ENCODE measurements at regions not wholly inside any gene's neighbourhood (a gene's known extent, or its start where the extent isn't known, plus 50 kb on each side); places are given as distances from the start of the nearest gene placed in this dataset.
A peak's percentile ranks its signal among the peaks of the same experiment; 100 is the strongest.

GRCh38 chr14:76551906-76552305 lies 176.0 kb downstream of the ESRRB start:
- DNase-seq (ENCODE audit: low read depth): no peak
- no peak overlapping the region for H3K4me3 ChIP-seq (replicated peaks; ENCODE audit: low read depth, low read length)
- TF ChIP-seq, protein P1, sequence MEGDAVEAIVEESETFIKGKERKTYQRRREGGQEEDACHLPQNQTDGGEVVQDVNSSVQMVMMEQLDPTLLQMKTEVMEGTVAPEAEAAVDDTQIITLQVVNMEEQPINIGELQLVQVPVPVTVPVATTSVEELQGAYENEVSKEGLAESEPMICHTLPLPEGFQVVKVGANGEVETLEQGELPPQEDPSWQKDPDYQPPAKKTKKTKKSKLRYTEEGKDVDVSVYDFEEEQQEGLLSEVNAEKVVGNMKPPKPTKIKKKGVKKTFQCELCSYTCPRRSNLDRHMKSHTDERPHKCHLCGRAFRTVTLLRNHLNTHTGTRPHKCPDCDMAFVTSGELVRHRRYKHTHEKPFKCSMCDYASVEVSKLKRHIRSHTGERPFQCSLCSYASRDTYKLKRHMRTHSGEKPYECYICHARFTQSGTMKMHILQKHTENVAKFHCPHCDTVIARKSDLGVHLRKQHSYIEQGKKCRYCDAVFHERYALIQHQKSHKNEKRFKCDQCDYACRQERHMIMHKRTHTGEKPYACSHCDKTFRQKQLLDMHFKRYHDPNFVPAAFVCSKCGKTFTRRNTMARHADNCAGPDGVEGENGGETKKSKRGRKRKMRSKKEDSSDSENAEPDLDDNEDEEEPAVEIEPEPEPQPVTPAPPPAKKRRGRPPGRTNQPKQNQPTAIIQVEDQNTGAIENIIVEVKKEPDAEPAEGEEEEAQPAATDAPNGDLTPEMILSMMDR (IDR thresholded peaks at IDR 0.05; ENCODE audit: low read length, missing control alignments): no peak

- TF ChIP-seq, protein P1 (IDR thresholded peaks at IDR 0.05; ENCODE audit: low read length, missing control alignments): no peak
- H3K4me3 ChIP-seq (replicated peaks; ENCODE audit: low read depth, low read length): no peak overlapping the region
- no peak for DNase-seq (ENCODE audit: low read depth)
Measured at GRCh38 chr14:76564471-76565422, 188.8 kb downstream of the ESRRB start.

- H3K4me3 ChIP-seq (replicated peaks; ENCODE audit: low read depth, low read length): no peak overlapping the region
- no peak for DNase-seq (ENCODE audit: low read depth)
- TF ChIP-seq, protein P1 (IDR thresholded peaks at IDR 0.05; ENCODE audit: low read length, missing control alignments): no peak
Measured at GRCh38 chr14:76566439-76566838, 190.5 kb downstream of the ESRRB start.

GRCh38 chr14:76574416-76575095 lies 186.7 kb upstream of the VASH1 start:
- no peak overlapping the region for H3K4me3 ChIP-seq (replicated peaks; ENCODE audit: low read depth, low read length)
- no peak for DNase-seq (ENCODE audit: low read depth)
- TF ChIP-seq, protein P1 (IDR thresholded peaks at IDR 0.05; ENCODE audit: low read length, missing control alignments): no peak

DNA sequence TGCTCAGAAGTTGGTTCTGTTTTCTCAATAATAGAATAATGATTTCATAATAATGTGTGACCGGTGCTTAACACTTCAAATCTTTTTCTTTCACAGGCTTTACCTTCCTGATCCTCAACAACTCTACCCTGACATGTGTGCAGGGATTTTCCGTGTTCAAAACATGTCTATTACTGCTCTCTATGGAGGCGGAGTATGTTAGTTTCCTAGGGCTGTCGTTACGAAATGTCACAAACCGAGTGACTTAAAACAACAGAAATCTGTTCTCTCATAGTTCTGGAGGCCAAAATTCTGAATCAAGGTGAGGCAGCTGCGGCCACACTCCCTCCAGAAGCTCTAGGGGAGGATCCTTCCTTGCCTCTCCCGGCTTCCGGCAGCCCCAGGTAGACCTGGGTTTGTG lies 186.2 kb upstream of the VASH1 start:
- DNase-seq (ENCODE audit: low read depth): no peak
- TF ChIP-seq, protein P1 (IDR thresholded peaks at IDR 0.05; ENCODE audit: low read length, missing control alignments): no peak
- no peak overlapping the region for H3K4me3 ChIP-seq (replicated peaks; ENCODE audit: low read depth, low read length)

DNA sequence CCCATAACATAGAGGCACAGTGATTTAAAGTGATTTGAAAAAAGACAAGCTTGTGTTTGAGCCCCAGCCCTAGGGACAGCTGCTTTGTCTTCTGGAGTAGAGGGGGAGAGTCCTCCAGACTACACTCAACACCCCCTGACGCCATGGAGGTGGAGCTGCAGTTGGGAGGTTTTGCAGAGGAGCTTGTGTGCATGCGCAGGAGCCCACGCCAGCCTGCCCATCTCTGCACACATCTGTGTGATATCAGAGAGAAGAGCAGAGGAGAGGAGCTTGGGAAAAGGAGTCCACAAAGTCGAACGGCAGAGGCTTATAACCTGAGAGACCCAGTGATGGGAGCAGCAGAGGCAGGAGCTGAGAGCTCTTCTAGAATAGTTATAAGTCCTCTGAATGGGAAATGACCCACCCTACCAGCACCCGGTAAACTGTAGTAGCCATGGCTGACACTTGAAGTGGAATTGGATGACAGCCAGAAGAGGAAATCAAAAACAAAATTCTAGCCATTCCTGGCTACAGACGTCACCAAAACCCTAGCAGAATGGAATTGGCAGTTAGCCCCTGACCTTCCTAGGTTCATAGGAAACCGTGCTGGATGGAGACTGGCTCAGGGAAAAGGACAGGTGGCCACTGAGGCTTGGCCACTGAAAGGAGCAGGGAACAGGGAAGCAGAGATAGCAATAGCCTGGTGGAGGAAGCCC lies 185.1 kb upstream of the VASH1 start:
- DNase-seq (ENCODE audit: low read depth): peak; percentile 14
- TF ChIP-seq, protein P1 (IDR thresholded peaks at IDR 0.05; ENCODE audit: low read length, missing control alignments): no peak
- no peak overlapping the region for H3K4me3 ChIP-seq (replicated peaks; ENCODE audit: low read depth, low read length)
